ENCODE measurements at regions not wholly inside any gene's neighbourhood (a gene's known extent, or its start where the extent isn't known, plus 50 kb on each side); places are given as distances from the start of the nearest gene placed in this dataset.

DNA sequence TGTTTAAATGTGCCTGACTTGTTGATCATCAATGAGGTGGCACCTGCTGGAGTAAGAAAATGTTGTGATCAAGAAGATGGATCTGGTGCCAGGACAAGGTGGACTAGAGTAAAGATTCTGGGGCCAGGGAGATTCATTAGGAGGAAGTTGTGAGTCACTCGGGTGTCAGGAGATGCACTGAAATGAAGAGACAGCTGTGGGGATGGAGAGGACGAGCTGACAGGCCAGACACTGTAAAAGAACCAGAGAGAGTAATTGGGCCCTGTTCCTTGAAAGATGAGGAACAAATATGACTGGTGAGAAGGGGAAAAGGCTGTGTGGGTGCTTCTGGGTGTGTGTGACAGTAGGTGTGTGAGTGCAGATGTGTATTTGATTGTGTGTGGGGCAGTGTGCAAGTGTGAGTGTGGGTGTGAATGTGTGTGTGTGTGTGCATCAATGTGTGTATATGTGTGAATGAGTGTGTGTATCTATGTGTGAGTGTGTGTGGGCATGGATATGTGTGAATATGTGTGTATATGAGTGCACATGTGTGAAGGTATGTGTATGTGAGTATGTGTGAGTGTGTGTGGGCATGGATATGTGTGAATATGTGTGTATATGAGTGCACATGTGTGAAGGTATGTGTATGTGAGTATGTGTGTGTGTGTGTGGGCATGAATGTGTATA is 260.5 kb downstream of the RFC3 start:
- Histone ChIP-seq H3K4me3 (ENCODE audit: low read depth in 1 of 2, low read length in 2 of 2) (no peak overlapping the region), H3K4me1 (ENCODE audit: control insufficient read depth in 1 of 2, insufficient read depth in 2 of 2, low read length in 2 of 2) (no peaks in the 10 kb centered on the region), H3K27ac (ENCODE audit: low read depth, low read length) (no peak overlapping the region), H3K36me3 (ENCODE audit: control insufficient read depth in 1 of 2, insufficient read depth in 2 of 2, low read length in 2 of 2) (no peaks in the 10 kb centered on the region), H3K9ac (ENCODE audit: low read depth in 1 of 2, low read length in 2 of 2) (no peak overlapping the region), H3K9me3 (ENCODE audit: control insufficient read depth in 1 of 2, low read length in 2 of 2) (no peaks in the 10 kb centered on the region), H3K27me3 (ENCODE audit: control insufficient read depth in 1 of 2, insufficient read depth in 2 of 2, low read length in 2 of 2) (no peaks in the 10 kb centered on the region)

DNA sequence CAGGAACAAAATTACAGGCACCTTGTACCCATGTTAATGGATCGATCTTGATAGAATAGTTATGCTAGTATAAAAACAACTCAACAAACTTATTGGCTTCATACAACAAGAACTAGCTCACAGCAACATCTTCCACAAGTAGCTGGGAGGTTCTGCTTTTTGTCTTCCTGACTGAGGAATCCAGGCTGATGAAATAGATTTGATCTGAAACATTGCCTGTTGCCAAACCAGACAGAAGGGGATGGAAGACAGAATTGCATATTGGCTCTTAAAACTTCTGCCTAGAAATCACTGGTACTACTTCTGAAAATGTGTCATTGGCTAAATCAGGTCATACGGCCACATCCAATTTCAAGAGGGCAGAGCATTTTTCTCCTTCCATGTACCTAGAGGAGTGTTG is 267.3 kb downstream of the RFC3 start:
- H3K9me3 ChIP-seq (ENCODE audit: control insufficient read depth in 1 of 2, low read length in 2 of 2) = no peaks in the 10 kb centered on the region
- H3K4me1 ChIP-seq (ENCODE audit: control insufficient read depth in 1 of 2, insufficient read depth in 2 of 2, low read length in 2 of 2) = no peaks in the 10 kb centered on the region
- H3K4me3 ChIP-seq (ENCODE audit: low read depth in 1 of 2, low read length in 2 of 2) = no peak overlapping the region

DNA sequence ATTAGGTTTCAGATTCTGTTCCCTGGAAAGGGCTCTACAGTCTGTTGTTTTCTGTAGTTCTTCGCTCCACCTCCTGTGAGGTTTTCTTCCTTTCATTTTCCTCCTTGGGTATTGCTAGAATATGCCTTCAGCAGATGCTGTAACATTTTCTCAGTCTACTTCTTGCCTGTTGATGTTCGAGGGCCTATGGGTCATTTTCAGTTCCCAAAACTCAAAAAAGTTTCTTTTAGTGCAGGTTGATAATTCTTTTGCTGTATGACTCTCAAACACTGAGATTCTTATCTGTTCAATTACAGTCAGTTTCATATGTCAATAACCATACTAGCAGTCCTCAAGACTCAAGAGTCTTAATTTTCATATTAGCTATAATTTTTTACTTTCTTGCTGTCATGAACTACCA is 268.3 kb downstream of the RFC3 start:
- H3K27me3 ChIP-seq (ENCODE audit: control insufficient read depth in 1 of 2, insufficient read depth in 2 of 2, low read length in 2 of 2) = no peaks in the 10 kb centered on the region
- no peak overlapping the region for H3K27ac ChIP-seq (ENCODE audit: low read depth, low read length)
- H3K9ac ChIP-seq (ENCODE audit: low read depth in 1 of 2, low read length in 2 of 2) = no peak overlapping the region
- H3K4me3 ChIP-seq (ENCODE audit: low read depth in 1 of 2, low read length in 2 of 2) = no peak overlapping the region
- no peaks in the 10 kb centered on the region for H3K9me3 ChIP-seq (ENCODE audit: control insufficient read depth in 1 of 2, low read length in 2 of 2)
- no peaks in the 10 kb centered on the region for H3K4me1 ChIP-seq (ENCODE audit: control insufficient read depth in 1 of 2, insufficient read depth in 2 of 2, low read length in 2 of 2)
- H3K36me3 ChIP-seq (ENCODE audit: control insufficient read depth in 1 of 2, insufficient read depth in 2 of 2, low read length in 2 of 2) = no peaks in the 10 kb centered on the region

More for the DNA sequence above, 267.3 kb downstream of the RFC3 start:
- Histone ChIP-seq H3K27ac (ENCODE audit: low read depth, low read length) (no peak overlapping the region), H3K9ac (ENCODE audit: low read depth in 1 of 2, low read length in 2 of 2) (no peak overlapping the region), H3K36me3 (ENCODE audit: control insufficient read depth in 1 of 2, insufficient read depth in 2 of 2, low read length in 2 of 2) (no peaks in the 10 kb centered on the region), H3K27me3 (ENCODE audit: control insufficient read depth in 1 of 2, insufficient read depth in 2 of 2, low read length in 2 of 2) (no peaks in the 10 kb centered on the region)

DNA sequence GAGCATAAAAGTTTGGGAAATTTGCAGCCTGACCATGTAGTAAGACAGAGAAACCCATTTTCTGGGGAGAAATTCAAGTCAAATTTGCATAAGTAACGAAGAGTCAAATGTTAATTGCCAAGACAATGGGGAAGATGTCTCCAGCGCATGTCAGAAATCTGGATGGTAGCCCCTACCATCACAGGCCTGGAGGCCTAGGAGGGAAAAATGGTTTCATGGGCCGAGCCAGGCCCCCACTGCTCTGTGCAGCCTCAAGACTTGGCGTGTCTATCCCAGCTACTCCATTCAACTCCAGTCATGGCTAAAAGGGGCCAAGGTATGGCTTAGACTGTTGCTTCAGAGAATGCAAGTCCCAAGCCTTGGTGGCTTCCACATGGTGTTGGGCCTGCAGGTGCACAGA is 269.8 kb downstream of the RFC3 start:
- H3K27me3 ChIP-seq (ENCODE audit: control insufficient read depth in 1 of 2, insufficient read depth in 2 of 2, low read length in 2 of 2) = no peaks in the 10 kb centered on the region
- H3K4me3 ChIP-seq (ENCODE audit: low read depth in 1 of 2, low read length in 2 of 2) = no peak overlapping the region
- H3K9me3 ChIP-seq (ENCODE audit: control insufficient read depth in 1 of 2, low read length in 2 of 2) = no peaks in the 10 kb centered on the region
- H3K4me1 ChIP-seq (ENCODE audit: control insufficient read depth in 1 of 2, insufficient read depth in 2 of 2, low read length in 2 of 2) = no peaks in the 10 kb centered on the region
- H3K9ac ChIP-seq (ENCODE audit: low read depth in 1 of 2, low read length in 2 of 2) = no peak overlapping the region
- H3K36me3 ChIP-seq (ENCODE audit: control insufficient read depth in 1 of 2, insufficient read depth in 2 of 2, low read length in 2 of 2) = no peaks in the 10 kb centered on the region
- H3K27ac ChIP-seq (ENCODE audit: low read depth, low read length) = no peak overlapping the region

DNA sequence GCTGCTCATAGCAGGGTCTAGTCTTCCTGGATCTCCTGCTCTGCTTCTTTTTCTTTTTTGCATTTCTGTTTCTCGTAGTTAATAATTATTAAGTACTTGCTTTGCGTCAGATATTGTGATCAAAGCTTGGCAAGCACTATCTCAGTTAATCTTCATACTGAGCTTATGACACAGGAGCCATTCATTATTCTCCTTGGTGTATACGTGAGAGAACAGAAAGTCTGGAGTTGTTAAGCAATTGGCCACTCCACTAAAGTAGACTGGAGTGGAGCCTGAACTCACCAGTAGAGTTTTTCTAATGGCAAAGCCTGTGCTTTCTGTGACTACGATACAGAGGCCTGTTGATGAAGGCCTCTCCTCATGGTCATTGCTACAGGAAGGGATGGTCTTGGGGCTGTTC is 285.9 kb downstream of the RFC3 start:
- Histone ChIP-seq H3K9ac (ENCODE audit: low read depth in 1 of 2, low read length in 2 of 2) (no peak overlapping the region), H3K9me3 (ENCODE audit: control insufficient read depth in 1 of 2, low read length in 2 of 2) (no peaks in the 10 kb centered on the region), H3K27me3 (ENCODE audit: control insufficient read depth in 1 of 2, insufficient read depth in 2 of 2, low read length in 2 of 2) (no peaks in the 10 kb centered on the region), H3K4me3 (ENCODE audit: low read depth in 1 of 2, low read length in 2 of 2) (no peak overlapping the region), H3K27ac (ENCODE audit: low read depth, low read length) (no peak overlapping the region), H3K36me3 (ENCODE audit: control insufficient read depth in 1 of 2, insufficient read depth in 2 of 2, low read length in 2 of 2) (no peaks in the 10 kb centered on the region), H3K4me1 (ENCODE audit: control insufficient read depth in 1 of 2, insufficient read depth in 2 of 2, low read length in 2 of 2) (no peaks in the 10 kb centered on the region)

DNA sequence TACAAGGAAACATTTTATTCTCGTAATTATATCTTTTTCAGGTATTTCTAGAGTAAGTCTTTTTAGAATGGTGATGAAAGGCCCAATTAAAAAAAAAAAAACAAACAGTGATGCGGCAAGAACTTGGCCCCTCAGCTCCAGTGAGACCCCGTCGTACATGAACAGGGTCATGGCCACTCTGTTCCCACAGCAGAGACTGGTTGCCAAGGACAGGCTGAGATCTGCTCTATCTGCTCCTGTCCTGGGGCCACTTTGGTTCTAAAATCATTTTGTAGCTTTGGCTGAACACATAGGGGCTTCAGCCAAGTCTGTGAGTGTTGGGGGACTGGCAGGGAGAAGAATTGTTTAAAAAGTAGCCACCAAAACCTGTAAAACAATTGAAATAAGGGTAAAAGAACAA is 286.9 kb downstream of the RFC3 start:
- no peaks in the 10 kb centered on the region for H3K27me3 ChIP-seq (ENCODE audit: control insufficient read depth in 1 of 2, insufficient read depth in 2 of 2, low read length in 2 of 2)

DNA sequence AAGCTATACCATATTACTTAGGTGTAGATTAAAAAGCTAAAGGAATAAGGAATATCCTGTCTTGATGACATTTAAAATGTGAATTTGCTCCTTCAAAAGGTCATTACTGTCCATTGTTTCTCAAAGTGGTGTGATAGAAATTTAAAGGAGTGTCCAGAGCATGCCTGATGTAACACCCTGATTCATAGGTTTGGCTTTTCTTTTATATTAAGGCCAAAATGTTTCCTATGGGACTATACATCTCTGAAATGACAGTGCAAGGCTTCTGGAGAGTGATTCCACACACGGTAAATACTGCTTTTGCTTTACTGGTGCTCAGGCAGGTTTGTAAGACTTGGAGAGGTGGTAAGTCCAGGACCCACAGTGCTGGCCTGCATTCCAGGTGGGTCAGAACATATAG is 289.9 kb downstream of the RFC3 start:
- peaks cover 0 to 5% of the 10 kb centered on the region in 2 donors for H3K9me3 ChIP-seq (ENCODE audit: control insufficient read depth in 1 of 2, low read length in 2 of 2)
- H3K27ac ChIP-seq (ENCODE audit: low read depth, low read length) = no peak overlapping the region
- no peaks in the 10 kb centered on the region for H3K27me3 ChIP-seq (ENCODE audit: control insufficient read depth in 1 of 2, insufficient read depth in 2 of 2, low read length in 2 of 2)
- no peaks in the 10 kb centered on the region for H3K36me3 ChIP-seq (ENCODE audit: control insufficient read depth in 1 of 2, insufficient read depth in 2 of 2, low read length in 2 of 2)
- no peaks in the 10 kb centered on the region for H3K4me1 ChIP-seq (ENCODE audit: control insufficient read depth in 1 of 2, insufficient read depth in 2 of 2, low read length in 2 of 2)
- H3K9ac ChIP-seq (ENCODE audit: low read depth in 1 of 2, low read length in 2 of 2) = no peak overlapping the region
- no peak overlapping the region for H3K4me3 ChIP-seq (ENCODE audit: low read depth in 1 of 2, low read length in 2 of 2)

More for the DNA sequence above, 286.9 kb downstream of the RFC3 start:
- Histone ChIP-seq H3K4me1 (ENCODE audit: control insufficient read depth in 1 of 2, insufficient read depth in 2 of 2, low read length in 2 of 2) (no peaks in the 10 kb centered on the region), H3K9me3 (ENCODE audit: control insufficient read depth in 1 of 2, low read length in 2 of 2) (peaks cover 0 to 5% of the 10 kb centered on the region in 2 donors), H3K36me3 (ENCODE audit: control insufficient read depth in 1 of 2, insufficient read depth in 2 of 2, low read length in 2 of 2) (no peaks in the 10 kb centered on the region), H3K9ac (ENCODE audit: low read depth in 1 of 2, low read length in 2 of 2) (no peak overlapping the region), H3K4me3 (ENCODE audit: low read depth in 1 of 2, low read length in 2 of 2) (no peak overlapping the region), H3K27ac (ENCODE audit: low read depth, low read length) (no peak overlapping the region)

DNA sequence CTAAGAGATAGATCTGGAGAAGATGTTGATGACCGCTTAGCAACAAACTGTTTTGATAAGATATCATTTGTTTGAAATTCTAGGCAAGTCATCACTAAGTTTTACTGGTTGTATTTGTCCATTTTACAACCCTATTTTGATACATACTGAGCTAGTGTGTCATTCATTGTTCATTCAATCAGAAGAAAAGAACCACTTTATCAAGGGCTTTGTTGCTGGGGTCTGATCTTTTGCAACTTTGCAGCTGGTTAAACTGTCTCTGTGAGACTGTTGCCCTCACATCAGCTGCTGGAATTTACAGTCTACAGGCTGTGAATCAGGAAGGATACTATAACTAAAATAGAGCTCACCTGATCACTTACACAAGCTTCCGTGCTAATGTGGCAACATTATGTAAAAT is 290.5 kb downstream of the RFC3 start:
- Histone ChIP-seq H3K27me3 (ENCODE audit: control insufficient read depth in 1 of 2, insufficient read depth in 2 of 2, low read length in 2 of 2) (no peaks in the 10 kb centered on the region), H3K9me3 (ENCODE audit: control insufficient read depth in 1 of 2, low read length in 2 of 2) (peaks cover 0 to 5% of the 10 kb centered on the region in 2 donors), H3K4me3 (ENCODE audit: low read depth in 1 of 2, low read length in 2 of 2) (no peak overlapping the region), H3K4me1 (ENCODE audit: control insufficient read depth in 1 of 2, insufficient read depth in 2 of 2, low read length in 2 of 2) (no peaks in the 10 kb centered on the region), H3K27ac (ENCODE audit: low read depth, low read length) (no peak overlapping the region), H3K9ac (ENCODE audit: low read depth in 1 of 2, low read length in 2 of 2) (no peak overlapping the region), H3K36me3 (ENCODE audit: control insufficient read depth in 1 of 2, insufficient read depth in 2 of 2, low read length in 2 of 2) (no peaks in the 10 kb centered on the region)

DNA sequence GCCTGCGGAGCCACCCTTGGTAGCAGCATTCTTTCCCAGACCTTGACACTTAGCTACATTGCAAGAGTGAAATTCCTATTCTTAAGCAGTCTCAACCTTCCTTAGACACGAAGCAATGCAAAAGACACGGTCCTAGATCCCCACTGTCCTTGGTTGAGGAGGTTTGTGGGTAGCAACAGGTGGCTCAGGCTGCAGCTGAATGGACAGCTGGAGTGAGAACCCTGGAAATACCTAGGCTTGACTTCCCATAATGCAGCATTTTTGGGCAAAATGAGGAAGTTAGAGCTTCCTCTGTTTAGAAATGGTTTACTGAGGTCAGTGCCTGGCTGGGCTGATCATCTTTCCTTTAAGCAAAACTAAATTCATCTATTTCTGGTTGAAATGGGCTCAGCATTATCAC is 296.6 kb downstream of the RFC3 start:
- Histone ChIP-seq H3K9ac (ENCODE audit: low read depth in 1 of 2, low read length in 2 of 2) (no peak overlapping the region), H3K4me3 (ENCODE audit: low read depth in 1 of 2, low read length in 2 of 2) (no peak overlapping the region), H3K27me3 (ENCODE audit: control insufficient read depth in 1 of 2, insufficient read depth in 2 of 2, low read length in 2 of 2) (no peaks in the 10 kb centered on the region), H3K4me1 (ENCODE audit: control insufficient read depth in 1 of 2, insufficient read depth in 2 of 2, low read length in 2 of 2) (no peaks in the 10 kb centered on the region), H3K36me3 (ENCODE audit: control insufficient read depth in 1 of 2, insufficient read depth in 2 of 2, low read length in 2 of 2) (no peaks in the 10 kb centered on the region), H3K9me3 (ENCODE audit: control insufficient read depth in 1 of 2, low read length in 2 of 2) (peaks cover 0 to under 1% of the 10 kb centered on the region in 2 donors), H3K27ac (ENCODE audit: low read depth, low read length) (no peak overlapping the region)

DNA sequence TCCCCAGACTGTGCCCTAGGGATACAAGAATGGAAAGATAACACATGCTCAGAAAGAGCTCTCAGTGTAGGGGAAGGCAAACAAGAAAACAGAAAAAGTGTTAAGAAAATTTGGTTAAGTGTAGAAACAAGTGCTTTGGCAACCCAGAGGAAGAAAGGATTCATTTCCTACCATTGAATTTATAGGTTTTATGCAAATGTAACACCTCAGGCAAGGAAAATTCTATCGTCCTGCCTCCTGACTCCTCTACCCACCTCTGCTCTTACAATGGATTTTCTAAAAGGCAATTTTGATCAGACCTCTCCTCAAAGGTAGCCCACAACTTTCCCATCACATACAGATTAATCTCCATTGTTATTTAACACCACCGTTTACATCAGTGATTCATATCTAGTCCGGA is 298.7 kb downstream of the RFC3 start:
- H3K9me3 ChIP-seq (ENCODE audit: control insufficient read depth in 1 of 2, low read length in 2 of 2) = no peaks in the 10 kb centered on the region
- H3K36me3 ChIP-seq (ENCODE audit: control insufficient read depth in 1 of 2, insufficient read depth in 2 of 2, low read length in 2 of 2) = no peaks in the 10 kb centered on the region
- H3K27me3 ChIP-seq (ENCODE audit: control insufficient read depth in 1 of 2, insufficient read depth in 2 of 2, low read length in 2 of 2) = no peaks in the 10 kb centered on the region
- no peak overlapping the region for H3K9ac ChIP-seq (ENCODE audit: low read depth in 1 of 2, low read length in 2 of 2)
- H3K4me3 ChIP-seq (ENCODE audit: low read depth in 1 of 2, low read length in 2 of 2) = no peak overlapping the region
- H3K4me1 ChIP-seq (ENCODE audit: control insufficient read depth in 1 of 2, insufficient read depth in 2 of 2, low read length in 2 of 2) = no peaks in the 10 kb centered on the region
- H3K27ac ChIP-seq (ENCODE audit: low read depth, low read length) = no peak overlapping the region

Measured in duodenal mucosa (tissue), 2 donors.